Gastroesophageal sphincter (tissue), 3 donors: ENCODE measurements at regions not wholly inside any gene's neighbourhood (a gene's known extent, or its start where the extent isn't known, plus 50 kb on each side); places are given as distances from the start of the nearest gene placed in this dataset.
"Not testable (repeated sequence)": the region's sequence is repeated elsewhere in the genome, so short reads cannot be mapped to it uniquely, and the experiment has no call there.

ENCODE experiments used
- POLR2AphosphoS5 ChIP-seq: sonication (generic); formaldehyde crosslinking; IDR thresholded peaks from one replicate; pipeline ENCODE4 v1.6.1; 2017; ENCODE audit warnings: antibody characterized with exemption
- TF ChIP-seq, protein P1 (sequence below), 4 experiments: fragments of 200-600 bp in 2 of 4; fragments of 450-650 bp in 2 of 4; sonication (generic) in 1 of 4; IDR thresholded peaks; one replicate each; pipeline ENCODE4 v1.5.1; 2017 to 2019; ENCODE audit warnings: antibody characterized with exemption in 4 of 4, mild to moderate bottlenecking in 2 of 4, moderate library complexity in 2 of 4

DNA sequence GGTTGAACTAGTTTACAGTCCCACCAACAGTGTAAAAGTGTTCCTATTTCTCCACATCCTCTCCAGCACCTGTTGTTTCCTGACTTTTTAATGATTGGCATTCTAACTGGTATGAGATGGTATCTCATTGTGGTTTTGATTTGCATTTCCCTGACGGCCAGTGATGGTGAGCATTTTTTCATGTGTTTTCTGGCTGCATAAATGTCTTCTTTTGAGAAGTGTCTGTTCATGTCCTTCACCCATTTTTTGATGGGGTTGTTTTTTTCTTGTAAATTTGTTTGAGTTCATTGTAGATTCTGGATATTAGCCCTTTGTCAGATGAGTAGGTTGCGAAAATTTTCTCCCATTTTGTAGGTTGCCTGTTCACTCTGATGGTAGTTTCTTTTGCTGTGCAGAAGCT lies 153.1 kb downstream of the GOLGA6L4 start:
- TF ChIP-seq POLR2AphosphoS5: not testable (repeated sequence)
- TF ChIP-seq, protein P1, sequence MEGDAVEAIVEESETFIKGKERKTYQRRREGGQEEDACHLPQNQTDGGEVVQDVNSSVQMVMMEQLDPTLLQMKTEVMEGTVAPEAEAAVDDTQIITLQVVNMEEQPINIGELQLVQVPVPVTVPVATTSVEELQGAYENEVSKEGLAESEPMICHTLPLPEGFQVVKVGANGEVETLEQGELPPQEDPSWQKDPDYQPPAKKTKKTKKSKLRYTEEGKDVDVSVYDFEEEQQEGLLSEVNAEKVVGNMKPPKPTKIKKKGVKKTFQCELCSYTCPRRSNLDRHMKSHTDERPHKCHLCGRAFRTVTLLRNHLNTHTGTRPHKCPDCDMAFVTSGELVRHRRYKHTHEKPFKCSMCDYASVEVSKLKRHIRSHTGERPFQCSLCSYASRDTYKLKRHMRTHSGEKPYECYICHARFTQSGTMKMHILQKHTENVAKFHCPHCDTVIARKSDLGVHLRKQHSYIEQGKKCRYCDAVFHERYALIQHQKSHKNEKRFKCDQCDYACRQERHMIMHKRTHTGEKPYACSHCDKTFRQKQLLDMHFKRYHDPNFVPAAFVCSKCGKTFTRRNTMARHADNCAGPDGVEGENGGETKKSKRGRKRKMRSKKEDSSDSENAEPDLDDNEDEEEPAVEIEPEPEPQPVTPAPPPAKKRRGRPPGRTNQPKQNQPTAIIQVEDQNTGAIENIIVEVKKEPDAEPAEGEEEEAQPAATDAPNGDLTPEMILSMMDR (IDR thresholded peaks at IDR 0.05): not testable (repeated sequence)
